ENCODE measurements at regions not wholly inside any gene's neighbourhood (a gene's known extent, or its start where the extent isn't known, plus 50 kb on each side); places are given as distances from the start of the nearest gene placed in this dataset.

DNA sequence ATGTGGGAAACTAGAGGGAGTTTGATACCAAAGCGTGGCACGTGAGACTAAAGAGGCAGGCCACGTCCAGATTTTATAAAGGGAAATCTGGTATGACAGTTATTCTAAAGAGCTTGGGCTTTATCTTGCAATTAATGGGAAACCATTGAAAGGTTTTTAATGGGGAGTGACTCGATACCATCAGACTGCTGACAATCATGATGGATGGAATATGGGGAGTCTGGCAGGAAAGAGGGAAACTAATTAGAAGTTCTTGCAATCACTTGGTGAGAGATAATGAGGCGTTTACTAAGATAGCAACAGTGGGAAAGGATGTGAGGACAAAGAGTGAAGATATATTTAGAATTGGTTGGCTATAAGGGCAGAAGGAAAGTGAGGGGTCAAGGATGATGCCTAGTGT, 94.0 kb downstream of the MBL2 start:
- in situ Hi-C loops (cut with HindIII; ENCODE audit: low pct_unique_long_range_greater_than_20kb, low sequenced_read_pairs) = no loop called here
- no peak for DNase-seq (ENCODE audit: low read depth, low spot score)

- no peak for DNase-seq (ENCODE audit: low read depth, low spot score)
Measured at GRCh38 chr10:52679117-52679516, 93.5 kb downstream of the MBL2 start.

GRCh38 chr10:52682766-52683165, 89.8 kb downstream of the MBL2 start:
- in situ Hi-C loops (cut with HindIII; ENCODE audit: low pct_unique_long_range_greater_than_20kb, low sequenced_read_pairs) = no loop called here
- no peak for DNase-seq (ENCODE audit: low read depth, low spot score)

More at GRCh38 chr10:52679117-52679516, 93.5 kb downstream of the MBL2 start:
- in situ Hi-C loops (cut with HindIII; ENCODE audit: low pct_unique_long_range_greater_than_20kb, low sequenced_read_pairs) = no loop called here

DNA sequence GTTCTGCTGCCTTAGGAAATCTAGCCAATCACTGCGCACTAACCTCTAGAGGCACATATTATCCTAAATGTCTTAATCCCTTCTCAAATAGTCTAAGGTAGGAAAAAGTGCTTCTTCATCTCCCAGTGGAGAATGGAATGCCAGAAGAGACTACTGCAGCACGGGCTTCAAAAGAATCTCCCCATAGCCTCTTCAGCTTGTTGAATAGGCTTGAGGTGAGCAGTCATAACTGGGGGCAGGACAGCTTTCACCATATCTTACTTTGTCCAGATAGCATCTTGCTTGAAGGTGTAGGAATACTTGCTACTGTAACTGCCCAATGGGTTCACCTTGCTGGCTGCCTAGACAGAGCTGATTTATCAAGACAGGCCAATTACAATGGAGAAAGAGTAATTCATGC, 88.8 kb downstream of the MBL2 start:
- in situ Hi-C loops (cut with HindIII; ENCODE audit: low pct_unique_long_range_greater_than_20kb, low sequenced_read_pairs) = no loop called here
- no peak for DNase-seq (ENCODE audit: low read depth, low spot score)

GRCh38 chr10:52688899-52689298, 83.7 kb downstream of the MBL2 start:
- in situ Hi-C loops (cut with HindIII; ENCODE audit: low pct_unique_long_range_greater_than_20kb, low sequenced_read_pairs) = no loop called here
- DNase-seq (ENCODE audit: low read depth, low spot score) = no peak

- in situ Hi-C loops (cut with HindIII; ENCODE audit: low pct_unique_long_range_greater_than_20kb, low sequenced_read_pairs) = no loop called here
- no peak for DNase-seq (ENCODE audit: low read depth, low spot score)
Measured at GRCh38 chr10:52696232-52696631, 76.4 kb downstream of the MBL2 start.

- in situ Hi-C loops (cut with HindIII; ENCODE audit: low pct_unique_long_range_greater_than_20kb, low sequenced_read_pairs) = no loop called here
- no peak for DNase-seq (ENCODE audit: low read depth, low spot score)
Measured at GRCh38 chr10:52701647-52702046, 70.9 kb downstream of the MBL2 start.

GRCh38 chr10:52703451-52703850, 69.1 kb downstream of the MBL2 start:
- no peak for DNase-seq (ENCODE audit: low read depth, low spot score)
- in situ Hi-C loops (cut with HindIII; ENCODE audit: low pct_unique_long_range_greater_than_20kb, low sequenced_read_pairs) = no loop called here

GRCh38 chr10:52703898-52704297, 68.7 kb downstream of the MBL2 start:
- DNase-seq (ENCODE audit: low read depth, low spot score) = no peak
- in situ Hi-C loops (cut with HindIII; ENCODE audit: low pct_unique_long_range_greater_than_20kb, low sequenced_read_pairs) = no loop called here

GRCh38 chr10:52706332-52707070, 66.1 kb downstream of the MBL2 start:
- in situ Hi-C loops (cut with HindIII; ENCODE audit: low pct_unique_long_range_greater_than_20kb, low sequenced_read_pairs) = no loop called here
- no peak for DNase-seq (ENCODE audit: low read depth, low spot score)

Measured in SK-MEL-5 (cell line).